ENCODE measurements at regions not wholly inside any gene's neighbourhood (a gene's known extent, or its start where the extent isn't known, plus 50 kb on each side); places are given as distances from the start of the nearest gene placed in this dataset.

DNA sequence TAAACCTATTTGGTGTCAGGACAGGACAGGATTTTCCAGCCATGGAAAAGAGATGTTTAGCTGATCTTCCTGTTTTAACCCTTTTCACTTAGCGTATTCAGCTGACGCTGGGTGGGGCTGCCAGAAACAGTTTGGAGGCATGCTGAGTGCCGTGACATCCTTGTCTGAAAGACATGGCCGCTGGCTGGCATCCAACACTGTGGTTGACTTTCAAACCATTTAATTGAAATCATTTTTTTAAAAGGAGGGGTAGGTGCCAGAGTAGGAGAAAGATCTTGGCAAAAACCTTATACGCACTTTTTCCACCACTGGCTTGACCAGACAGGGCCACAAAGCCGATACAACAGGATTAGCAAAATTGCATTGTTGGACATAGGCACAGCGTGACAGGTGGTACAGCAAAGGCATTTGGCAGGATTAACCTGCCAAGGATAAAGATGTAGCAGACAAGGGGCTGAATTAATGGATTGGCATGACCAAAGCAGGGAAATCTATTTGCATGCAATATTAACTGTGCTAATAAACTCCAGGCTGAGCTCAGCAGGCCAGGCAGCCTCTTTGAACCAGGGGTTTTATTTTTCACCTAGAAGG lies 131.8 kb upstream of the TOPAZ1 start (continued):
- TF ChIP-seq, protein P1, sequence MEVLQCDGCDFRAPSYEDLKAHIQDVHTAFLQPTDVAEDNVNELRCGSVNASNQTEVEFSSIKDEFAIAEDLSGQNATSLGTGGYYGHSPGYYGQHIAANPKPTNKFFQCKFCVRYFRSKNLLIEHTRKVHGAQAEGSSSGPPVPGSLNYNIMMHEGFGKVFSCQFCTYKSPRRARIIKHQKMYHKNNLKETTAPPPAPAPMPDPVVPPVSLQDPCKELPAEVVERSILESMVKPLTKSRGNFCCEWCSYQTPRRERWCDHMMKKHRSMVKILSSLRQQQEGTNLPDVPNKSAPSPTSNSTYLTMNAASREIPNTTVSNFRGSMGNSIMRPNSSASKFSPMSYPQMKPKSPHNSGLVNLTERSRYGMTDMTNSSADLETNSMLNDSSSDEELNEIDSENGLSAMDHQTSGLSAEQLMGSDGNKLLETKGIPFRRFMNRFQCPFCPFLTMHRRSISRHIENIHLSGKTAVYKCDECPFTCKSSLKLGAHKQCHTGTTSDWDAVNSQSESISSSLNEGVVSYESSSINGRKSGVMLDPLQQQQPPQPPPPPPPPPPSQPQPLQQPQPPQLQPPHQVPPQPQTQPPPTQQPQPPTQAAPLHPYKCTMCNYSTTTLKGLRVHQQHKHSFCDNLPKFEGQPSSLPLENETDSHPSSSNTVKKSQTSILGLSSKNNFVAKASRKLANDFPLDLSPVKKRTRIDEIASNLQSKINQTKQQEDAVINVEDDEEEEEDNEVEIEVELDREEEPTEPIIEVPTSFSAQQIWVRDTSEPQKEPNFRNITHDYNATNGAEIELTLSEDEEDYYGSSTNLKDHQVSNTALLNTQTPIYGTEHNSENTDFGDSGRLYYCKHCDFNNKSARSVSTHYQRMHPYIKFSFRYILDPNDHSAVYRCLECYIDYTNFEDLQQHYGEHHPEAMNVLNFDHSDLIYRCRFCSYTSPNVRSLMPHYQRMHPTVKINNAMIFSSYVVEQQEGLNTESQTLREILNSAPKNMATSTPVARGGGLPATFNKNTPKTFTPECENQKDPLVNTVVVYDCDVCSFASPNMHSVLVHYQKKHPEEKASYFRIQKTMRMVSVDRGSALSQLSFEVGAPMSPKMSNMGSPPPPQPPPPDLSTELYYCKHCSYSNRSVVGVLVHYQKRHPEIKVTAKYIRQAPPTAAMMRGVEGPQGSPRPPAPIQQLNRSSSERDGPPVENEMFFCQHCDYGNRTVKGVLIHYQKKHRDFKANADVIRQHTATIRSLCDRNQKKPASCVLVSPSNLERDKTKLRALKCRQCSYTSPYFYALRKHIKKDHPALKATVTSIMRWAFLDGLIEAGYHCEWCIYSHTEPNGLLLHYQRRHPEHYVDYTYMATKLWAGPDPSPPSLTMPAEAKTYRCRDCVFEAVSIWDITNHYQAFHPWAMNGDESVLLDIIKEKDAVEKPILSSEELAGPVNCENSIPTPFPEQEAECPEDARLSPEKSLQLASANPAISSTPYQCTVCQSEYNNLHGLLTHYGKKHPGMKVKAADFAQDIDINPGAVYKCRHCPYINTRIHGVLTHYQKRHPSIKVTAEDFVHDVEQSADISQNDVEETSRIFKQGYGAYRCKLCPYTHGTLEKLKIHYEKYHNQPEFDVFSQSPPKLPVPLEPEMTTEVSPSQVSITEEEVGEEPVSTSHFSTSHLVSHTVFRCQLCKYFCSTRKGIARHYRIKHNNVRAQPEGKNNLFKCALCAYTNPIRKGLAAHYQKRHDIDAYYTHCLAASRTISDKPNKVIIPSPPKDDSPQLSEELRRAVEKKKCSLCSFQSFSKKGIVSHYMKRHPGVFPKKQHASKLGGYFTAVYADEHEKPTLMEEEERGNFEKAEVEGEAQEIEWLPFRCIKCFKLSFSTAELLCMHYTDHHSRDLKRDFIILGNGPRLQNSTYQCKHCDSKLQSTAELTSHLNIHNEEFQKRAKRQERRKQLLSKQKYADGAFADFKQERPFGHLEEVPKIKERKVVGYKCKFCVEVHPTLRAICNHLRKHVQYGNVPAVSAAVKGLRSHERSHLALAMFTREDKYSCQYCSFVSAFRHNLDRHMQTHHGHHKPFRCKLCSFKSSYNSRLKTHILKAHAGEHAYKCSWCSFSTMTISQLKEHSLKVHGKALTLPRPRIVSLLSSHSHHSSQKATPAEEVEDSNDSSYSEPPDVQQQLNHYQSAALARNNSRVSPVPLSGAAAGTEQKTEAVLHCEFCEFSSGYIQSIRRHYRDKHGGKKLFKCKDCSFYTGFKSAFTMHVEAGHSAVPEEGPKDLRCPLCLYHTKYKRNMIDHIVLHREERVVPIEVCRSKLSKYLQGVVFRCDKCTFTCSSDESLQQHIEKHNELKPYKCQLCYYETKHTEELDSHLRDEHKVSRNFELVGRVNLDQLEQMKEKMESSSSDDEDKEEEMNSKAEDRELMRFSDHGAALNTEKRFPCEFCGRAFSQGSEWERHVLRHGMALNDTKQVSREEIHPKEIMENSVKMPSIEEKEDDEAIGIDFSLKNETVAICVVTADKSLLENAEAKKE (CRISPR knock-in tag; IDR thresholded peaks at IDR 0.05): no peak
- TF ChIP-seq ZNF331 (CRISPR knock-in tag; IDR thresholded peaks at IDR 0.05; ENCODE audit: low read depth) (no peak), CREB1 (CRISPR knock-in tag; IDR thresholded peaks at IDR 0.05; ENCODE audit: low read depth) (no peak), POLR2AphosphoS5 (IDR thresholded peaks at IDR 0.05; ENCODE audit: low read depth) (no peak)
- TF ChIP-seq, protein P2, sequence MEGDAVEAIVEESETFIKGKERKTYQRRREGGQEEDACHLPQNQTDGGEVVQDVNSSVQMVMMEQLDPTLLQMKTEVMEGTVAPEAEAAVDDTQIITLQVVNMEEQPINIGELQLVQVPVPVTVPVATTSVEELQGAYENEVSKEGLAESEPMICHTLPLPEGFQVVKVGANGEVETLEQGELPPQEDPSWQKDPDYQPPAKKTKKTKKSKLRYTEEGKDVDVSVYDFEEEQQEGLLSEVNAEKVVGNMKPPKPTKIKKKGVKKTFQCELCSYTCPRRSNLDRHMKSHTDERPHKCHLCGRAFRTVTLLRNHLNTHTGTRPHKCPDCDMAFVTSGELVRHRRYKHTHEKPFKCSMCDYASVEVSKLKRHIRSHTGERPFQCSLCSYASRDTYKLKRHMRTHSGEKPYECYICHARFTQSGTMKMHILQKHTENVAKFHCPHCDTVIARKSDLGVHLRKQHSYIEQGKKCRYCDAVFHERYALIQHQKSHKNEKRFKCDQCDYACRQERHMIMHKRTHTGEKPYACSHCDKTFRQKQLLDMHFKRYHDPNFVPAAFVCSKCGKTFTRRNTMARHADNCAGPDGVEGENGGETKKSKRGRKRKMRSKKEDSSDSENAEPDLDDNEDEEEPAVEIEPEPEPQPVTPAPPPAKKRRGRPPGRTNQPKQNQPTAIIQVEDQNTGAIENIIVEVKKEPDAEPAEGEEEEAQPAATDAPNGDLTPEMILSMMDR (conservative IDR thresholded peaks at IDR 0.05; ENCODE audit: low read depth in 2 of 2): no peak

DNA sequence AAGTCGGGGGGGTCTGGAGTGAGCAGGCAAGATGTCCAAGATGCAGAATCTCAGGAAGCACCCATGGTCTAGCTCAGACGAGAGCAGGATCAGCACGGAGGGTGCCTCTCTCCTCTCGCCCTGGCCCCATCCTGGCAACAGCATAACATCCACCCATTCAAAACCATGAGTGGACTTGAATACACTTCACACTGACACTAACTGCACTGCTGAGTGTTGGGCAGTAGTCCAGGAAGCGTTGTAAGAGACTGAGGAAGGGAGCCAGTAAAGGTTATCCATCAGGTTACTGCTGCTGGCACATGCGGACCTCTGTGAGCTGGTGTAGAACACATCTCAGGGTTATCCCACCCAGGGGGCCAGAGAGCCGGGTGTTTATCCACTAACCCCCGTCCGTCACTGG lies 131.0 kb upstream of the TOPAZ1 start:
- peaks cover 13% of the 10 kb centered on the region; the same call in 2 of the 3 replicates for H3K4me1 Mint-ChIP-seq
- no peaks in the 10 kb centered on the region for H4K20me1 ChIP-seq (replicated peaks; ENCODE audit: insufficient read depth)
- H3K4me2 ChIP-seq: no peak overlapping the region
- H3K4me3 ChIP-seq: no peak overlapping the region
- no peaks in the 10 kb centered on the region for H3K36me3 ChIP-seq (ENCODE audit: insufficient read depth)
- ATAC-seq (no peak), DNase-seq (ENCODE audit: low spot score) (no peak)
- H3K36me3 Mint-ChIP-seq (ENCODE audit: low read depth): peaks cover 5% of the 10 kb centered on the region; the same call in 1 of the 3 replicates
- H3K9me3 Mint-ChIP-seq: no peaks in the 10 kb centered on the region; the same call in 2 of the 3 replicates
- H3K4me3 Mint-ChIP-seq: no peak overlapping the region
- H3F3A ChIP-seq (replicated peaks; ENCODE audit: low read depth): no peaks in the 10 kb centered on the region
- H3K9me2 ChIP-seq (ENCODE audit: insufficient read depth): 0 out of 2 replicates have a peak, but pooled peaks cover 5% of the 10 kb centered on the region
- no peak overlapping the region for H3K27ac Mint-ChIP-seq
- peaks cover 2% of the 10 kb centered on the region for H3K27me3 Mint-ChIP-seq (ENCODE audit: insufficient read depth, low read depth, poor library complexity)
- H2AFZ ChIP-seq: no peak overlapping the region
- H3K27ac ChIP-seq (ENCODE audit: low read depth): no peak overlapping the region
- H3K4me1 ChIP-seq (ENCODE audit: insufficient read depth): 0 out of 2 replicates have a peak, but pooled peaks cover 7% of the 10 kb centered on the region
- H3K79me2 ChIP-seq (replicated peaks; ENCODE audit: insufficient read depth): no peaks in the 10 kb centered on the region
- H3K27me3 ChIP-seq (ENCODE audit: insufficient read depth): no peaks in the 10 kb centered on the region
- TF ChIP-seq, protein P1 (CRISPR knock-in tag; IDR thresholded peaks at IDR 0.05): no peak
- TF ChIP-seq JUNB (IDR thresholded peaks at IDR 0.05; ENCODE audit: unreplicated experiment) (no peak), EZH2phosphoT487 (IDR thresholded peaks at IDR 0.05; ENCODE audit: unreplicated experiment) (no peak)
